ENCODE measurements at regions not wholly inside any gene's neighbourhood (a gene's known extent, or its start where the extent isn't known, plus 50 kb on each side); places are given as distances from the start of the nearest gene placed in this dataset.

- DNase-seq: no peak
Measured at GRCh38 chr2:57726294-57726693, 320.3 kb upstream of the VRK2 start.

- no peak for DNase-seq
Measured at GRCh38 chr2:57728691-57729090, 317.9 kb upstream of the VRK2 start.

- DNase-seq: no peak
Measured at GRCh38 chr2:57733956-57734355, 312.6 kb upstream of the VRK2 start.

GRCh38 chr2:57740891-57741290 is 305.7 kb upstream of the VRK2 start:
- DNase-seq: no peak

DNA sequence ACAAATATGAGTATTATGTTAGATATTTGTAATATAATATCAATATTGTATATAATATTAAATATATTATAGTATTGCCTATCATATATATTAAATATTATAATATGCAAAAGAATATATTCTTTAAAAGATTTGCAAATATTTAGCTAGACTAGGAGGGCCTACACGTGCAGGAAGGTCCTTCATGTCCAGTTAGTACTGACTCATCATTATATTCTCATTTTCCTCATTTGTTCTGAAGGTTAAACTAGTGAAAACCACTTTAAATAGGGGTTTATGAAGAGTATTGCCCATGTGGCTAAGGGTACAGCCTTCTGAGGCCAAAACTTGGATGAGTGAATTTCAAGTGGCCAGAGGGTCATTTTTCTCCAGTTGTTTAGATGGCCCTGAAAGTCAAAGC is 293.0 kb upstream of the VRK2 start:
- DNase-seq: no peak

DNA sequence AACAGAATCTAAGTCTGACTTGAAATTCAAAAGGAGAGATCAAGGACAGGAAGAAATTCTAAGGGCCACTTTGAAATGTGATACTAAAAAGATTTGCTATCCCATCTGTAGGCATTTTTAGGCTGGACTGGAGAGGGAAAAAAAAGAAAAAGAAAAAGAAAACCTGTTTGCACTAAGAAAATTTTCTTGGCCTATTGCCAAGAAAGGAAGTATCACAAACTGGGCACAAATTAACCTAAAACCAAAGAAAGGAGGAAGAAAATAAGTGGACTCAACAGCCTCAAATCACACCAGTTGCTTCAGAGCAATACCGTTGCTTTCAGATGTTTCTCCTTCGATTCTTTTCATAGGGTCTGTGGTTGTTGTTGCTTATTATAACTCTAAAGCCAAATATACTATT is 287.9 kb upstream of the VRK2 start:
- no peak for DNase-seq

GRCh38 chr2:57759131-57759530 is 287.5 kb upstream of the VRK2 start:
- DNase-seq: no peak

- DNase-seq: peak; percentile 74
Measured at GRCh38 chr2:57759822-57760300, 286.7 kb upstream of the VRK2 start.

GRCh38 chr2:57760381-57760801 is 286.2 kb upstream of the VRK2 start:
- DNase-seq: no peak

GRCh38 chr2:57776916-57777315 is 269.7 kb upstream of the VRK2 start:
- no peak for DNase-seq

- no peak for DNase-seq
Measured at GRCh38 chr2:57782587-57782986, 264.0 kb upstream of the VRK2 start.

GRCh38 chr2:57793310-57793709 is 253.3 kb upstream of the VRK2 start:
- DNase-seq: no peak

- DNase-seq: no peak
Measured at GRCh38 chr2:57796527-57796926, 250.1 kb upstream of the VRK2 start.

DNA sequence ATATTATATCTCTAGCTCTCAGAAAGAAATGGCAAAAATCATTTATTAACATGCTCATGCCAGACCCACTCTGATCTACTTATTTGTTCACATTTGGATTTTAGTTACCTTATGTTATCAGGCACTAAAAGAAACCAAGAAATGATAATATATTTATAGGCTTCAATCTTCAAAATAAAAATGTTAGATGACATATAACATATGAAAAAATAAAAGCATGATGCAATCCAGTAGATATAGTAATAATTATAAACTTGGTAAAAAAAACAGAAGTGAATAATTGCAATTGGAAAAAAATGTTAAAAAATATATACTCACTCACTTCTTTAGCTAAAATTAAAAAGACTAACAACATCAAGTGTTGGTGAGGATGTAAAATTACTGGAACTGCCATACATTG is 248.3 kb upstream of the VRK2 start:
- DNase-seq: no peak

GRCh38 chr2:57802243-57802642 is 244.4 kb upstream of the VRK2 start:
- DNase-seq: no peak

DNA sequence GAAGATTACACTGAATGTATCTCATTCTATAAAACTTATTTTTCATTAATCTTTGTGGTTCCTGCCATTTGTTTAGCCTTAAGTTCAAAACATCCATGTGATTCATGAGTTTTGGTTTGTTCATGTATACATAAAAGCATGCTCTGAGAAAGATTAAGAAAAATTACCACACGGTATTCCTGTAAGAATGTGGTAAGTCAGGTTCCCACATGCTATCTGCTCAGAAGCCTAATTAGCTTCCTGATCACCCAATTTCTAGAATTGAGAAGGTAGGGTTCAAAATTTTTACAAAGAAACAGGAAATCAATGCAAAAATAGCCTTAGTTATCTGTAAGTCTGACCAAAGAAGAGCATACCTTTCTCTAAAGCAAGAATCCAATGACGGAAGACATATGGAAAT is 241.6 kb upstream of the VRK2 start:
- no peak for DNase-seq

DNA sequence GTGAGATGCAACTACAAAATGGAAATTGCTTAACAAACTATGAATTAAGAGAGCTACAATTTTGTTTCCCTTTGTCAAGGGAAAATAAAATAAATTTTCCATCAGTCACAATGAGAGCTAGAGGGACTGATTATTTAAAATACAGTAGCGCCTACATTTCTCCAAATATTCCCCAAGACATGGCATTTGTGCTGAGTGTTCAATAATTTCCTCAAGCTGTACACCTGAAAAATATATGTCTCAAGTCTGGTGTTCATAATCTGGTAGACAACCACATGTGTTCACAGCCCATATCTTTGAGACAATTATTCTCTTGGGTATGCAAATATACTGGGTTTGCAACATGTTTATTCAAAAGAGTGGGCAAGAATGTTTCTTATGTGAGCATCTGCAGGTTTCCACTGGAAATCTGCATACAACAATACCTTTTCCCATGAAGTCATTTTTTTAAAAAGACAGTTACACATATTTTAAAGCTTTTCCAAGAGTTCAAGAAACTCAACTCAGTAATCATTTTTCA is 240.1 kb upstream of the VRK2 start:
- DNase-seq: no peak

DNA sequence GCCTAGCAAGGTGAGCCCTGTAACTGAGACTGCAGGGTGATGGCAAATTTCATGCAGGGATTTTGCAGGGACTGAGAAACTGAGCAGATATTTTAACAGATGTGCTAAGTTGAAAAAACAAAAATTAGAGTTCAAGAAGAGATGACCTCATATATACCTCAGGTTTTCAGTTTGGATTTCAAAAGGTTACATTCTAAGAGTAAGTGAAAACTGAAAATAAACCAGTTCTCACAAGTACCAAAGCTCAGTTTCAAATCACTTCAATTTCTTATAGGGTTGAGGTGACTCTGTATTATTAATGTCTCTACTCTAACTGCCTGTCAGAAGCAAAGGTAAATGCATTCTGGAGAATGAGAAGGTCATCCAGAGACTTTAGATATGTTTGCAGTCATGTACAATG is 237.4 kb upstream of the VRK2 start:
- no peak for DNase-seq

GRCh38 chr2:57821088-57821487 is 225.5 kb upstream of the VRK2 start:
- no peak for DNase-seq

- DNase-seq: no peak
Measured at GRCh38 chr2:57828221-57828620, 218.4 kb upstream of the VRK2 start.

- DNase-seq: no peak
Measured at GRCh38 chr2:57834666-57835065, 211.9 kb upstream of the VRK2 start.

- DNase-seq: no peak
Measured at GRCh38 chr2:57842531-57842930, 204.1 kb upstream of the VRK2 start.

DNA sequence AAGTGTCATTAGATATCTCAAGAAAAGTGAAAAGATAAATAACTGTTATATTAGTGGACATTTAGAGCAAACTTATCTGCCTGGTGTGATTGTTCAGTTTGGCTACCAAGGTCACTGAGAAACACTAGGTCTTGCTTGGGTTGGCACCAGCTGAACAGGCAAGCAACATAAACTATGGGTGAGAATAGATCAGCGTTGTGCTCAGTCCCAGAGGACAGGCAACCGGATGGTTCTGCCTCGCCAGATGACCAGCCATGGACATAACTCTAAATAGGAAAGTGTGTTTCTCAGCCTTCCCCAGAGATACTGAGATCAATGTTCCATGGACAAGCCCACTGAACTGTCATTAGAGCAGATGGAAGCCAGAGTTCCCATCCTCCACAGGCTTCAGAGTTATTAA is 203.4 kb upstream of the VRK2 start:
- DNase-seq: no peak

GRCh38 chr2:57848723-57849122 is 197.9 kb upstream of the VRK2 start:
- DNase-seq: no peak

DNA sequence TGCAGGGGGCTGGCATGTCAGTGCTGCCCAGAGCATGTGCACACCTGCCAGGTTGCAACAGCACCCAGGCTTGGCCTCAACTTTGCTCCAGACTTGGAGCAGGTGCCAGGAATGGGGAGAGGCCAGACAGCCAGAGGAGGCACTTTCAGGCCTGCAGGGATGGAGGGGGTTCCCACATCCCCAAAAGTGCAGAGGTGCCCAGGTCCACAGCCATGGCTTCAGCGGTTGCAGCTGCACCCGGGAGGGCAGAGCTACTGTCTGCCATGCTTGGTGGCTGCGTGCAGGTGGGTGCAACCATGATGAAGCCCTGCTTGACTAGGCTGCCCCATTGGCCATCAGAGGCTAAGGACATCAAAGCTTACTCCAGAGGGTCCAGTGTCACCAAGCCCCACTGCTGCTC is 196.8 kb upstream of the VRK2 start:
- no peak for DNase-seq

Measured in right kidney (tissue), 1 donor.